Nucleus accumbens (tissue), 56 donors: ENCODE measurements at regions not wholly inside any gene's neighbourhood (a gene's known extent, or its start where the extent isn't known, plus 50 kb on each side); places are given as distances from the start of the nearest gene placed in this dataset.

Experiments
- DNase-seq, 56 donors: peaks; one replicate each; lab custom pipeline; 2025; lab: John Stamatoyannopoulos, UW

DNA sequence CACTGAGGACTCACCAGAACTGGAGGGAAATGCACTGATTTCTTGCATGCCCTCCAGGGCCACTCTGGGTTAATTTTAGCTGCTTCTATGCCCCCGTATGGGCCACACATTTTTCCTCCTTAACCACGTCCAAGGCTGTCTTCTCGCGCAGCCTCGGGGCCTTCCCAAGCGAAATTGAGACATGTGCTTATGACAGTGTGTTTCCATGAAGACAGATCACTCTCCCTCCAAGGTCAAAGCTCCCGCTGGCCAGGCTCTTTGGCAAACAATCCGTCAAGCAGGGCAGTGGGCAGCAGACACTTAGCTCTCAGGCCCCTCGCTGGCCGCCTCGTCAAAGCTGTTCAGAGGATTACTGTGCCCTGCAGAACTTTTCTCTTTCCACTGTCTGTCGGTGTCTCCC is 243.0 kb upstream of the N4BP1 start:
- DNase-seq: no peak

DNA sequence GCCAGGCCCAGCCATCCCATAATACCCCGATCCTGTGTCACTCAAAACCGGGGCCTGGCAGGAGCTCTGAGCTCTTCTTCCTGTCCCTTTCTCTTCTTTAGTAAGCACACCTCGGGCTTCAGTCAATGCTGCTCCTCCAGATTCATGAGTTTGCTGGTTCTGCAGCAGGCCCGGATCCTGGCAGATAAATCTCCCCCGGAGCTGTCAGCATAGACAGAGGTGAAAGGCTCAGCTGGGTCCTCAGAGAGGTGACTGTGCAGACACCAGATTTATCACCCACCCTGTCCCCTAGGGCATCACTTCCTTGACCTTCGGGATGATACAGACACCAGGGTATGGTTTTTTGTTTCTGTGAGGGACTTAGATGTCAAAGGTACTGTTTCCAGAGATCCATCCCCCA is 242.5 kb upstream of the N4BP1 start:
- DNase-seq: no peak

DNA sequence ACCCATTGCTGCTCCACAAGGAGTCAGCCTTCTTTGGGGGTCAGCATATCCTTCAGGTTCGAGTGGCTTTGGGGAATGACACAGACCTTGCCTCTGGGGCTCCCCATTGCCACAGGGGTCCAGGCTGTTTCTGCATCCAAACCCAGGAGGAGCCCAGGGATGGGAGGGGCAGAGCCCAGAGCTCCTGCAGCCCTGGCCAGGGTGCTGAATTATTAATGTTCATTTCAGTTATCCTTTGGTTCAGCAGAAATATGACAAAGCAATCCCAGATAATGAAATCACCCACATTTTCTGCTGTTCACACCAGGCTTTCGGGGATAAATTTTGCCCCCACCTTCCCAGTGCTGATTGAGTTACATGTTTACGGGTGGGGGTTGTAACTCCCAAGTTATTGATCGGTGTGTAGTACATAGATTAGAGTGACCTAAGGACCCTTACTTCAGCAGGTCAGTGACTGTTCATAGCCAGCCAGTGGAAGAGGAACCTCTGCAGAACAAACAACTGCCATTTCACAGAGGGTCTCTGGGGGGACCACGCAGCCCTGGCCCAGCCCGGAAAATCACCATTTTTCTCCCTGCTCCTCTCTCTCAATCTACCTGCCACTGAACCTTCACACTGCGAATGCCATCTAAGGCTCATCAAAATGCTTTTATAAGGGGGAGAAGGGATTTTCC is 240.3 kb upstream of the N4BP1 start:
- DNase-seq: no peak

DNA sequence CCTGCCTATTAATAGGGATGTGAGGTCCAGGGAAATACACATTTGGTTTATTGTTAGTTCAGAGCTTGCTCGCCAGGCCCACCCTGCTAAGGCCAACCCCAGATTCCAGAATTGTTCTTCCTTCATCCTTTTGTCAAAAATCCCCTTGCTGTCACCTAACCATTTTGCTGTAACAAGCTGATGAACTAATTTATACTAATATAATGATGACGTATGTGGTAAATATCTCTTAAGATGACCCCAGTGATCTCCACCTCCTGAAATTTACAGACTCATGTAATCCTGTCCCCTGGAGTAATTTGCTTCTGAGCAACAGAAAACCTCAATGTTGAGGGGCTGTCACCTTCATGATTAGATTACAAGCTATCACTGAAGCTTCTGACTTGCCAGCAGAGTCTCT is 236.3 kb upstream of the N4BP1 start:
- DNase-seq: no peak

DNA sequence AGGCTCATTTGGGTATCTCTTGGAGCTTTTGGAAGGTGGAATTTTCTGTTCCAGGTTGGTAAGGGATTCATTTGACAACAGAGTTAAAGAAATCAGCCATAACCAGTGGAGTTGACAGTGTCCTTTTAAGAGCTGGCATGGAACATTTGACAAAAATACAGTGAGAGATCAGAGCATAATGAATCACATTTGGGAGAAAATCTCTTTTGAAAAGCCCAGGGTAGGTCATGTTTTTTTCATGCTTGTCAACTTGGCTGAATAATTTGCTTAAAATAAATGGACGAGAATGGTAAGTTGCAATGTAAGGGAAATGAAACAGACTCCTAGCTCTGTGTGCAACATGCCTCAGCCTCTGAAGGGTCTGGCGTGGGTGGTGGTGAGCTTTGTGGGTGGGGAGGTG is 235.3 kb upstream of the N4BP1 start:
- DNase-seq: no peak

DNA sequence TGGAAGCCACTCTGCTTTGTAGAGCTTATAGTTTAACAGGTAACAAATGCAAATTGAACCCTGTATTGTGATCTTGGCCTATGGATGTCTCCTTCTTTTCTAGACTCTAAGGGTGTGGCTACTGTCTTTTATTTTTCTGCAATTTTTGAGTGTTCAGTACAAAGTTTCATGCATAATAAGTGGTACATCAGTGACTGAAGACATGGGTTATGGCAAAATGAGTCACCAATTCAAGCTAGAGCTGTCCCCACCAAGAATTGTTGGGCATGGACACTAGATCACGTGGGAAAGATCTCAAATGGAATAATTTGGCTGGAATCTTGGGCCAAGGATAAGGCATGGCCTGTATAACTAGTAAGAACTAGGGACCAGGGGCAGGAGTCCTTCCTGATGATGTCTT is 228.4 kb upstream of the N4BP1 start:
- DNase-seq: no peak

DNA sequence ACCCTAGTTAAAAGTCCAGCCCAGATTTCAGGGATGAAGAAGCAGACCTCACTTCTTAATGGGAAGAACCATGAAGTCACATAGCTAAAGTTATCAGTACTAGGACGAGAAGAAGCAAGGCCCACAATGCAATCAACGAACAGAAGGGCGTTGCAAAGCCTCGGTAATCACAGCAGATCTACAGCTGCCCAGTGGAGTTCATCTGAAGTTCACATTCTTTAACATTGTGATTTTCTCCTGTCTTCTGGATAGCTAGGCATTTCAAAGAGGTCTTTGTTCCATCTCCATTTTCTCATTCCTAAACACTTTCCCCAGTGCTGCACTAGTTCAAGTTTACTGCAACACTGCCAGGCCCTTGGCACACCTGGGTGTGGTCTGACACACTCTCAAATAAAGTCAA is 226.7 kb upstream of the N4BP1 start:
- DNase-seq: no peak

DNA sequence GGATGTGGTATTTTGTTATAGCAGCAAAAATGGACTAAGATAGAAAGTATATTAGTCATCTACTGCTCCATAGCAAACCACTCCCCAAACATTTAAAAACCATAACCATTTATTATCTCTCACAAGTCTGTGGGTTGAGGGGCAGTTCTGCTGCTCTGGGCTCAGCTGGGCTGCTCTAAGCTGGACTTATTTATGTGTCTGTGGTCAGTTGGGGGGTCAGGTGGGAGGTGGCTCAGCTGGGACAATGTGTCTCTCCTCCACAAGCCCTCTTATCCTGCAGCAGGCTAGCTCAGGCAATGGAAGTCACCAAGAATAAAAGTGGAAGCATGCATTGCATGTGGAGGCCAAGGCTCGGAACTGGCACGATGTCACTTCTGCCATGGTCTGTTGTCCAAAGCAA is 226.1 kb upstream of the N4BP1 start:
- no peak for DNase-seq

DNA sequence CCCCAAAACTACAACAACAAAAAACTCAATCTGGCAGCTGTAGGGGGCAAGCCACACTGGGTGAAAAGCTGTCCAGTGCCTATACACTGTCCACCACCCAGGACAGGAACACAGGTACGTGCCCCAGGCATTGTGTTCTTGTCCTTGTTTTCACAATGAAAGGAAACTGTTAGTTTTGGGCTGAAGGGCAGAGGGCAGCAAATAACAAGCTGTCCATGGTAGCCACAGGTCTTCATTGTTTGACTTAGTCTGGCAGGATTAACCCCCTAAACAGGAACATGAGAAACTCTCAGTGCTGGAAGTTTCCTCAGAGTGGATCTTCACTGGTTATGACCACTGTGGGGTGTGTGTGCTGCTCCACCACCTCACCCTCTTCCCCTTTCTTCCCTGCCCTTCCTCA is 224.6 kb upstream of the N4BP1 start:
- no peak for DNase-seq

DNA sequence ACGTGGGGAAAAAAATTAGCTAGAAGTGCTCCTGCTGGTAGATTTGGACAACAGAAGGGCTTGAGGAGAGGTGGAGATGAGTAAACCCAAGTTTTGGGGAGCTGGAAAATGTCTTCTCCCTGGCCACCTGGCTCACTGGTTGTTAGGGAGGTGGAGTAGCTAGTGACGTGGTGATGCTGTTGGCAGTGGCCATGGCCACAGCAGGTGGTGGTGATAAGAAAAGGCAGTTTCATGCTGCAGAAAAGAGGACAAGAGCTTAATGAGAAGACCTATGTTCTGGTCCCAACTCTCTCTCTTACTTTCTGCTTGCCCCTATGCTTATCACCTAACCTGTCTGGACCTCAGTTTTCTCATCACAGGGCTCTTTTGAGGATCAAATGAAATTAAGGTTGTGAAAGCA is 223.5 kb upstream of the N4BP1 start:
- DNase-seq: no peak

DNA sequence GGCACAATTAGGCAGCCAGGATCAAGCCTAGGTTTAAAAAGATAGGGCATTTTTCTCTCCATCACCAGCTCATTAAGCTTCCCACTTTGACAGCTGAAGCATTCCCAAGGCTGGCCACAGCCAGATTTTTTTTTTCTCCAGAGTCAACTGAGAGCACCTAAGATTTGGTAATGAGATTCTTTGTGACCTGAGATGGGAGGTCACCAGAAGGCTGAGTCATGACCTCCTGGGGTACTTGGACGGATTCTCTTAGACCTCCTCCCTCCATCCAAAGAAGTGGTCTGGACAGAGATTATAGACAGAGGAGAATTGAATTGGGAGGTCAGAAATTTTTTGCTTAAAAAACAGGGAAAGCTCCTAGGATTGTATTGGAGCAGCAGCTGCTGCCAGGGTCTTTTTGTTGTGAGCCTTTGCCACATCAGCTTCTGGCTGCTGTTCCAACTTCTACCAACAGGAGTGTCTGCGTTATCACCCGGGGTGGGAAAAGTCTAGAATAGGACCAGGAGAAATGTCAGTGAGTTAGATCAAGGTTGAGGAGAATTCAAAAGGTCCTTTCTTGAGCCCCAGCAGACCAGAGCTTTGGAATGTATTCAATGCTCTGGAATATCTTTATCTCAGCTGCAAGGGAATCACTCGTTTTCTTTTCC is 221.2 kb upstream of the N4BP1 start:
- no peak for DNase-seq

DNA sequence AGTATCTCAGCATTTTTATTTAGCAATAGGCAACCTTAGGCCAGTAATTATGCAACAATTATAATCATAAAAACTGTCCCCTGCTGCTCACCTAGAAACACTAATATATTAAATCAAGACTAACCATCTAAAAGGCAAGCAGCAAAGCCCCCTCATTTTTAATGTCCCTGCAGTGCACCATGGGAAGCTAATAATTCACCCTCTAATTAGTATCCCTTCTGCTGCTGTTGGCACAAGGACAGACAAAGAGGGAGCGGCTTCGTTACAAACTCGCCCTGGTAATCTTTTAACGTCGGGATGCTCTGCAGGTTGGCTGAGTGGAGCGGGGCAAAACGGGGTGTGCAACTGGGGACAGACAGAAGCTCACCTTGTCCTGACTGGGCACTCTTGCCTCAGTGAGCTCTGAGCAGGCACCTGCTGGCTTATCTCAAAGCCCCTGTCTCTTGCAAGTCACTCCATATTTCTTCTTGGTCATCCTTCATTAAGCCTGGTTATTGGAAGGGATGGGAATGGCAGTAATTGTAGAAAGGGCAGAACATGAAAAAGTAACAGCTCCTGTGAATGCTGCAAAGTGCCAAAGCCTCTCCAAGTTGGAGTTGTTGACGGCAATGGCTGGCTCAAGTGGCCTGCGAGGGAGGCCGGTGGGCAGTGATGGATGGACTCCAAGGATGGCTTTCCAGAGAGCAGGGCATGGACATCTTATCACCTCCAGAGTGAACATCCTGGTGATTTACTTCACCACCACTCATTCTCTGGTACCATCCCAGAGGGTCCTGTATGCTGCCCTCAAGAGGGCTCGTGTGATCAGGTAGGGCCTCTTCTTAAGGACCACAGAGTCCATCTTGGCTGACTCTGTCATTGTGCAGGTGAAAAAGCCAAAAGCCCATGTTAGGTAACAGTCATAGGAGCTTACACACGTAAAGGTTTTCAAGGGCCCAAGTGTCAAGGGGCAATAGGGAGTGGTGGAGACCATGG is 219.6 kb upstream of the N4BP1 start:
- DNase-seq: no peak

DNA sequence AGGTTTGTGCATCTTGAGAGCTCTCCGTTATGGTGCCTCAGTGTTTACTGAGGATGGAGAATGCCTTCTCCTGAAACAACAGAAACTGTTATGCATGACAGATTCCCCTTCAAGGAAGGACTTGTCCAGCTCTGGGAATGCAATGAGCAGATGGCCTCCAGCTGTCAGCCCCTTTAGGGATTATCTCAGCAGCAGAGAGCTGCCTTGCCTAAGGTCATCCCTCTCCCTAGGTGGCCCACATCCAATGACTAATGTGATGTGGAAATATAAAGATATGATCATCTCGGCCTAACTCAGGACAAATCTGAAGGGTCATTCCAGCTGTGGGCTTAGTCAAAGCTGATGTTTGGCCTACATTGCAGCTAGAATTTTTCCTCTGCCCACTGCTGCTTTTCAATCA is 214.3 kb upstream of the N4BP1 start:
- no peak for DNase-seq

DNA sequence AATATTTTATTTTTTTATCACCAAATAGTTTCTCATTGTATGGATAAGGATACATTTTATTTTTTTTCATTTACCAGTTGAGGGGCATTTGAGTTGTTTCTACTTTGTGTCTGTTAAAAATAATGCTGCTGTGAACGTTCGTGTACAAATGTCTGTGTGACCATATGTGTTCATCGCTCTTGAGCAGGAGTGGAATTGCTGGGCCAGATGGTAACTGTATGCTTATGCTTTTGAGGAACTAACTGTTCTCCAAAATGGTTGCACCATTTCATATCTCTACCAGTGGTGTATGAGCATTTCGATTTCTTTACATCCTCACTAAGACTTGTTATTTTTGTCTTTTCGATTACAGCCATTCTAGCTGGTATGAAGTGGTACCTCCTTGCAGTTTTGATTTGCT is 212.5 kb upstream of the N4BP1 start:
- DNase-seq: no peak

DNA sequence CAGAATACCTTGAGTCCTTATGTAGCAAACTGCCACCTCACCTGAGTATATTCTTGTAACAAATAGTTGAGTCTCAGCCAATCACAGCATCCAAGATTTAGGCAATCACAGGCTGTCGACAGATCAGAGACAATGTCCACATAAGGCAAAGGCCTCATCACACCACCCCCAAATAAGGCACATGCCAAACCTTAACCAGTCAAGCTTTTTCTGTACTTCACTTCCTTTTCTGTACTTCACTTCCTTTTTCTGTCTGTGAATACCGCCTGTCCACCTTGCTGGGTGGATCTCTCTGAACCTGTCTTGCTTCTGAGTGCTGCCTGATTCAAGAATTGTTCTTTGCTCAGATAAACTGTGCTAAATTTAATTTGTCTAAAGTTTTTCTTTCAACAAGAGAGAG is 210.4 kb upstream of the N4BP1 start:
- DNase-seq: no peak

DNA sequence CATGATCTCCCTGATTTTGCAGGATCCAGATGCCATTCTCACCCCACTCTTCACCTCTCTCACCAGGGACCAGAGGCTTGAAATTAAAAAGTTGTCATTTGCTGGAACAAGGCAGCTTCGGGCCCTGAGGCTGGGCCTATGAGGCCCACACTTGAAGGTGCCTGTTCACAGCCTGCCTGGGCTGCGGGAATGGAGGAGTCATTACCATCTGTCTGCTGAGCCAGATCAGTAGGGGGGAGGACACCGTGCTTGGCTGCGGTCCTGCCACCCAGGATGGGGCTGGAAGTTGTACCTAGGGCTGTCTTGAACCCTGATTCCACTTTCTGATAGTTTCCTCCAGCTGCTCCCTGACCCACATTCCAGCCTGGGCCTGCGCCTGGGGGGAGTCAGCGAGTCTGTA is 208.3 kb upstream of the N4BP1 start:
- DNase-seq: no peak

DNA sequence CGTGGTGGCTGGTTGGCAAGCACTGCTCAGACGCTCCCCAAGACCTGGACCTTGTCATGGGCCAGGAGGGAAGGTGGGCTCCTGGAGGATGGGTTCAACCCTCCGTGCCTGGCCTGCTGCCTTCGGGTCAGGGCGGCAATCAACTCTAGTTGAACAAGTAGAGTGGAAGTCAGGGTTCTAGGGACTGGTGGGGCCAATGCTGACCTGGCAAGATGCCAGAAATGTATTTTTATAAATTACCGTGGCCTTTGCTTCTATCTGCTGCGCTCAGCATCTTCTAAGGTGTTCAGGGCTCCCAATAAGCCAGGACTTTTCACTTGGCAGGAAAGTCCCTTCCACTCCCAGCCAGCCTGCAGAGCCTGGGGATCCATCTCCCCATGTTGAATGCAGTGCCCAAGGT is 207.1 kb upstream of the N4BP1 start:
- no peak for DNase-seq

DNA sequence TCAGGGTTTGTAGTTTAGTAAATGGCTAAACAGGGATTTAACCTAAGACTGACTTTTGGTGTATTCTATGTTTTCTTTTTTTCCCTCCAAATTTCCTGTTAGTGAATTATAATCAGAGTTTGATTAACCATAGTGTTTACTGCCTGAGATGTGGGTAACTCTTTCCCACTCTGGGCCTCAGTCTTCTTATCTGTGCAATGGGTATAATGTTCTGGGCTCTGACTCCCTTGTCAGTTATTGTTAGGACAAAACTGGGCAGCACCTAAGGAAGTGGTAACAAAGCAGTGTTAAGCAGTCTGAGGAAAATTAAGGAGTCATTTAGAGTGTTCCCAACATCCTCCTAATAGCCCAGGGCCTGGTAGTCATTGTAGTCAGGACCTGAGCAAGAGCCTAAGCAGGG is 206.4 kb upstream of the N4BP1 start:
- no peak for DNase-seq

DNA sequence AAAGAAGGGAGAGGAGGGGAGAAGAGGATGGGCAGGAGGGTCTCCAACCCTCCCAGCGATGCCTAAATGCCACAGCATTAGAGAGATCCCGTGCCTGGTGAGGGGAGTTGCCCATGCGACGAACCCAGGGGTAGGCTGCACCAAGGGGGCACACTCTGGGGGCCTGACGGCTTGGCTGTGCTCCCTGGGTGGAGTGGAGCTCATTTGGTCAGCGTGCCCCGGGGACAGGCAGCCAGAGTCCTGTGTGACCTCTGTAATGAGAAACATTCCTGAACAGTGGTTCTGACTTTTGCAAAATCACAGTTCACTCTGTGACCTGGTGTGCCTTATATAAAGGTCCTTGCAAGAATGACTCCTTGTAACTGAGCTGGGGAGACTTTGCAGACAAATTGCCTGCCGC is 205.0 kb upstream of the N4BP1 start:
- DNase-seq: no peak

DNA sequence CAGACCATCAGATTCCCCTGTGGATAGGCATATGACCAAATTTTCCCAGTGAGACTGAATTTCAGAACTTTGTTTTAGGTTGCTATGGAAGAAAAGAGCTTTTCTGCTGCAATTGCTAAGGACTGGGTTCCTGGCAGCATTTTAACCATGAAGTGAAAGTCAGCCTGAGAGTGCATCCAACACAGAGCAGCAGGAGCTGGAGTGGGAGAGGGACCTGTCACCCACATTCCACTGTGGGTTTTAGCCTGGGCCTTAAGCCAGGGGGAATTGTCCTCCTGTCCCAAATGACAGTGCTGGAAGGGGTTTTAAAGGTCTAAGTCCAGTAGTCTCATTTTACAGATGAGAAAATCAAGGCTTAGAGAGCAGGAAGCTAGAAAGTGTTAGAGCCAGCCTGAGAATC is 203.5 kb upstream of the N4BP1 start:
- DNase-seq: no peak

DNA sequence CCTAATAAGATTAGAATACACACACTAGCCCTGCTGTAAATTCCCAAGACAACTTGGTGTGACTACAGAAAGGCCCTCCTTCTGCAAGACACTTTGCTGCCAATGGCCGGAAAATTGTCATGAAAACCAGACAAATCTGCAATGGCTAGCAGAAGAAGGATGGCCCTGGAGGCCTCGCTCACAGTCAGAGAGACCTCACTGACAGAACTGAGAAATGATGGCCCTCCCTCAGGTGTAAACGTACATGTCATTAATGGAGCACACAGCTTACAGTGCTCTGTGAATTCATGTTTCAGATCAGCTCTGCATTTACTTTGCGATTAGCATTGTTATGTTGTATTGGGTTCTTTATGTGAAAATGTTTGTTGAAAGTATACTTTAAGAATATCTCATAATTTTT is 202.9 kb upstream of the N4BP1 start:
- DNase-seq: no peak

DNA sequence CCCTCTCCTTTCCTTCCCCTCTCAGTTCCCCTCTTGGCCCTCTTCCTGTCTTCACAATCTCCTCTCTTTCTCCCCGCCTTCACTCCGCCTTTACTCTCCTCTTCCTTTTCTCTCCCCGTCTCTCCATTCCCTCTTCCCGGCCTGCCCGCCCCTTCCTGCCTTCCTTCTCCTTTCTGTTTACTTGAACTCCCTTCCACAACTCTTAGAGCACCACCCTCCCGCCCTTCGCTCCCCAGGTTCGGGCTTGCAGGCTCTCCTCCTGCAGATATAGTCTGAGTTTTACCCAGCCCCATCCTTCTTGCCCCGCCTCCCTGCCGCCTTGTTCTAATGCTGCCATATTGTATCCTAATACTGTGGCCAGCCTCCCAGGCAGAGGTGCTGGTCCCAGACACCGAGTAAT is 201.5 kb upstream of the N4BP1 start:
- DNase-seq: no peak
